ENCODE measurements at regions not wholly inside any gene's neighbourhood (a gene's known extent, or its start where the extent isn't known, plus 50 kb on each side); places are given as distances from the start of the nearest gene placed in this dataset.

DNA sequence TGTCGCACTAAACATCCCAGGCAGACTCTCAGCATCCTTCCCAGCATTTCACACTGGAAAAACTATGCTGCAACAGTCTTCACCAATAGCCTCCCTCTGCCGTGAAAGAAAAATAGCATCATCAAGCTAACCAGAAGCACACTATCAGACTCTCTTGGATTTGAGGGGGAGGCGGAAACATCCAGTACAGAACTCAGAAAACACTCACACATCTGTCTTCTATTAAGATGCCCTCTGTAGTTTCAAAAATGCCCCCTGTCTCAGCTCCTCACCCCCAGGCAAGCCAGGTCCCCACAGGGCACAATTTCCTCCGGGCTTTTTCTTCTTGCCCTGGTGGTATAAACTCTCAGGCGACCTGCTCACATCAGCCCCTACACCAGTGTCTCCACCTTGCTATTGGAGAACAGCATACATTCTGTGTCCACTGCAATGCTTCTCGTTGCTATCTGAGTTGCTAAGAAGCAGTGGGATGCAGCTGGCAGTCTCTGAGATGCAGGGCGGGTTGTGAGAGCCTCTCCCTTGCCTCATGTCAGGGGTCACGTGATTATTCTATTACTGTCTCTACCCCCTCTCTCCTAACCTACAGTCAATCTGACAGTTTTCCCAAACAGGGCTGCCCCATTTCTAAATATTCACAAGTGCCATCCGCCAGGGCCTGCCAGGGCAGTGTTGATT lies 189.9 kb downstream of the INO80D start:
- TF ChIP-seq, protein P1, sequence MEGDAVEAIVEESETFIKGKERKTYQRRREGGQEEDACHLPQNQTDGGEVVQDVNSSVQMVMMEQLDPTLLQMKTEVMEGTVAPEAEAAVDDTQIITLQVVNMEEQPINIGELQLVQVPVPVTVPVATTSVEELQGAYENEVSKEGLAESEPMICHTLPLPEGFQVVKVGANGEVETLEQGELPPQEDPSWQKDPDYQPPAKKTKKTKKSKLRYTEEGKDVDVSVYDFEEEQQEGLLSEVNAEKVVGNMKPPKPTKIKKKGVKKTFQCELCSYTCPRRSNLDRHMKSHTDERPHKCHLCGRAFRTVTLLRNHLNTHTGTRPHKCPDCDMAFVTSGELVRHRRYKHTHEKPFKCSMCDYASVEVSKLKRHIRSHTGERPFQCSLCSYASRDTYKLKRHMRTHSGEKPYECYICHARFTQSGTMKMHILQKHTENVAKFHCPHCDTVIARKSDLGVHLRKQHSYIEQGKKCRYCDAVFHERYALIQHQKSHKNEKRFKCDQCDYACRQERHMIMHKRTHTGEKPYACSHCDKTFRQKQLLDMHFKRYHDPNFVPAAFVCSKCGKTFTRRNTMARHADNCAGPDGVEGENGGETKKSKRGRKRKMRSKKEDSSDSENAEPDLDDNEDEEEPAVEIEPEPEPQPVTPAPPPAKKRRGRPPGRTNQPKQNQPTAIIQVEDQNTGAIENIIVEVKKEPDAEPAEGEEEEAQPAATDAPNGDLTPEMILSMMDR (IDR thresholded peaks at IDR 0.05) = no peak
- TF ChIP-seq ZFX (IDR thresholded peaks at IDR 0.05; ENCODE audit: borderline replicate concordance) = no peak

Measured in 22Rv1 (cell line).